SU-DHL-6 (cell line): ENCODE measurements at regions not wholly inside any gene's neighbourhood (a gene's known extent, or its start where the extent isn't known, plus 50 kb on each side); places are given as distances from the start of the nearest gene placed in this dataset.

Experiments used
- CTCF ChIP-seq: fragments of 200-600 bp; sonication (generic); IDR thresholded peaks from one replicate; pipeline ENCODE4 v1.5.1; 2017; ENCODE audit warnings: antibody characterized with exemption, mild to moderate bottlenecking, low read length, moderate library complexity; ENCODE audit not compliant: insufficient read depth, poor library complexity, severe bottlenecking
- EZH2phosphoT487 ChIP-seq: fragments of 200-600 bp; sonication (generic), shearing (Covaris generic); conservative IDR thresholded peaks from 2 replicates; pipeline ENCODE4 v1.6.1; 2018; ENCODE audit warnings: mild to moderate bottlenecking, antibody characterized with exemption, low read length, moderate library complexity, mixed read lengths

- TF ChIP-seq EZH2phosphoT487: no peak
- TF ChIP-seq CTCF: no peak
Measured at GRCh38 chr1:83637586-83637985, 361.3 kb downstream of the TTLL7 start.
